Kidney epithelial cell (primary cell): ENCODE measurements at regions not wholly inside any gene's neighbourhood (a gene's known extent, or its start where the extent isn't known, plus 50 kb on each side); places are given as distances from the start of the nearest gene placed in this dataset.

Source experiments
- DNase-seq: peaks from one replicate; pipeline ENCODE4 v3.0.0-alpha.2; 2010; ENCODE audit warnings: low read depth
- H3K27me3 ChIP-seq: 2 replicates; pipeline ENCODE4 v1.6.0; 2011; ENCODE audit warnings: low read length; ENCODE audit not compliant: control insufficient read depth, insufficient read depth
- H3K36me3 ChIP-seq: 2 replicates; pipeline ENCODE4 v1.5.1; 2011; ENCODE audit warnings: low read length; ENCODE audit not compliant: control insufficient read depth, insufficient read depth
- H3K4me3 ChIP-seq: 2 replicates; pipeline ENCODE4 v1.5.1; 2011; ENCODE audit warnings: low read depth, mild to moderate bottlenecking, control low read depth, low read length
- CTCF ChIP-seq: IDR thresholded peaks from 2 replicates; pipeline ENCODE4 v1.5.1; 2011; ENCODE audit warnings: mild to moderate bottlenecking, moderate library complexity, low read length, control low read depth, inconsistent platforms; ENCODE audit not compliant: insufficient read depth, poor library complexity, severe bottlenecking

DNA sequence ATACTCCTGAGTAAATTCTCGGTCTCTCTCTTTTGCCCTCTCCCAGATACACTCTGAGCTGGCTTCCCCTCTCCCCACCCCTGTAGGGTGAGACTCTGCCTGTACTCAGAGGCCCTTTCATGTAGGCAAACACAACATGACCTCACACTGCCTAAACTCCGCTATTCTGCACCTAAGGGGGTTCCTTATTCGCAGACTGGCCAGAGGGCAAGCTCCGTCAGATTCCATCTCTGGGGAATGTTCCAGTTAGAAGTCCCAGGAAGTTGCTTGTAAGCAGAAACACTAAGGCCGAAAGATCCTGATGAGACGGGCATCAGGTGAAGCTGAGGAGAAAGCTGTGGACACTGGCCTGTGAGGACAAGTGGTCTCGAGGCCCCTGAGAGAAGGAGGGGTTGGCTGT is 165.9 kb downstream of the KTN1 start:
- no peak overlapping the region for H3K4me3 ChIP-seq
- no peak for TF ChIP-seq CTCF
- no peaks in the 10 kb centered on the region for H3K27me3 ChIP-seq
- H3K36me3 ChIP-seq: no peaks in the 10 kb centered on the region
- DNase-seq: no peak

- no peak overlapping the region for H3K4me3 ChIP-seq
- no peaks in the 10 kb centered on the region for H3K36me3 ChIP-seq
- no peaks in the 10 kb centered on the region for H3K27me3 ChIP-seq
- no peak for TF ChIP-seq CTCF
- no peak for DNase-seq
These were observed 166.6 kb downstream of the KTN1 start for GRCh38 chr14:55746558-55746957.

DNA sequence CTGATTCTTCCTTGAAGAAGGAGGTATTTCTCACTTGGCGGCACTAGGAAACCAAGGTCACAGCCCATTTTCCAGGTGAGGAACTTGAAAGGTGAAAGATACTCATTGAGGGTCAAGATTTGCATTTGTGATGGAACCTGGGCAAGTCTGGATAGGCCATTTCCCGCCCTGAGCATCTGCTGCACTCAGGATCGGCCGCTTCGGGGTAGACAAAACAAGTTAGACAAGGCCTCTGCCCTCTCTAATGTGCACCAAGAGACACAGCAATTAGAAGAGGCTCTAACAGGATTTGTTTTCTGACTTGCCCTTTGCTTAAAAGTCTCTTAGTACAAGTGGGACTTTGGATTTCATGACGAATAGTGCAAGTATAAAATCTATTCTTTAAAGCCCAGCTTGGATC is 167.2 kb downstream of the KTN1 start:
- no peak for DNase-seq
- H3K36me3 ChIP-seq: no peaks in the 10 kb centered on the region
- H3K27me3 ChIP-seq: no peaks in the 10 kb centered on the region
- TF ChIP-seq CTCF: no peak
- no peak overlapping the region for H3K4me3 ChIP-seq

DNA sequence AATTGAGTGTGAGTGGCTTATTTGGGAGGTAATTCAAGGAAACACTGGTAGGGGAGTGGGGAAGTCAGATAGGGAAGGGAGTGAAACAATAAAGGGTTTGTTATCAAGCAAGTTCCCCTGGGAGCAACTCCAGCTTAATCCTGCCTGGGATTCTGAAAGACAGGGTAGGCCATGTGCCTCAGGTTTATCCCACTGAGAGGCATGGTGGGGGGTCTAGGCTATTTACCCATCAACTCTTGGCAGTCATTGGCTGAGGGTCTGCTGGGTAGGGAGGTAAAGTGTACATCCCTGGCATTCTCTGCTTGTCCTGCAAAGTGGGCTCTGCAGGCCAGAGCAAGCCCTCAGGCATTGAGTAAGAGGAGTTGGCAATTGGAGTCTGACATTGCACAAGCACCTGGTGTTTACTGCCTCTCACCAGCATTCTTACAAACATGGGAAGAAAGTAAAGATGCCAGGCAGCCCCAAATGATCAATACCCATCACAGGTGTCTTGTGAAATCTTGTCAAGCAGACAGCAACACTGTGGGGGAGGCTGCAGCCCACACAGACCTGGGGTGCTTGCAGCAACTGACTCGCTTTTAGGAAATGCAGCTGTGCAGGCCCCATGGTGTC is 169.3 kb downstream of the KTN1 start:
- no peaks in the 10 kb centered on the region for H3K36me3 ChIP-seq
- DNase-seq: no peak
- H3K27me3 ChIP-seq: no peaks in the 10 kb centered on the region
- TF ChIP-seq CTCF: no peak
- H3K4me3 ChIP-seq: no peak overlapping the region

- Histone ChIP-seq H3K4me3 (no peak overlapping the region), H3K27me3 (no peaks in the 10 kb centered on the region), H3K36me3 (no peaks in the 10 kb centered on the region)
- DNase-seq: no peak
- TF ChIP-seq CTCF: no peak
These were observed 169.9 kb downstream of the KTN1 start for GRCh38 chr14:55749946-55750345.
